SK-N-SH treated with all-trans-retinoic acid at 6 μM for 48 hours (cell line): ENCODE measurements at regions not wholly inside any gene's neighbourhood (a gene's known extent, or its start where the extent isn't known, plus 50 kb on each side); places are given as distances from the start of the nearest gene placed in this dataset.

Source experiments
- ATAC-seq: fragments of 200-7000 bp; cut with Tn5 transposase; 3 replicates; pipeline ENCODE4 v1.9.1; 2020; ENCODE audit warnings: mild to moderate bottlenecking, moderate library complexity
- ARNTL ChIP-seq: fragments of 450-650 bp; formaldehyde crosslinking; IDR thresholded peaks from 2 replicates; pipeline ENCODE4 v1.5.0; 2020; ENCODE audit warnings: low read depth, mild to moderate bottlenecking, moderate library complexity, borderline replicate concordance
- BACH2 ChIP-seq: fragments of 250-450 bp; sonication (Bioruptor Pico); IDR thresholded peaks from 2 replicates; pipeline ENCODE4 v1.9.0; 2021; ENCODE audit warnings: mild to moderate bottlenecking, borderline replicate concordance
- CSDC2 ChIP-seq: fragments of 250-450 bp; sonication (Bioruptor Pico); IDR thresholded peaks from 2 replicates; pipeline ENCODE4 v1.5.0; 2020; ENCODE audit warnings: mild to moderate bottlenecking, moderate library complexity
- GLIS3 ChIP-seq: fragments of 250-450 bp; sonication (Bioruptor Pico); IDR thresholded peaks from 2 replicates; pipeline ENCODE4 v1.5.0; 2020; ENCODE audit warnings: mild to moderate bottlenecking, moderate library complexity
- ISL1 ChIP-seq: fragments of 250-450 bp; sonication (Bioruptor Pico); IDR thresholded peaks from 2 replicates; pipeline ENCODE4 v2.1.2; 2022; ENCODE audit warnings: mild to moderate bottlenecking, moderate library complexity
- OSR1 ChIP-seq: fragments of 250-450 bp; sonication (Bioruptor Pico); IDR thresholded peaks from 2 replicates; pipeline ENCODE4 v1.8.0; 2022; ENCODE audit warnings: moderate library complexity, mild to moderate bottlenecking, inconsistent platforms
- RARB ChIP-seq: fragments of 250-450 bp; sonication (Bioruptor Pico); IDR thresholded peaks from 2 replicates; pipeline ENCODE4 v1.8.0; 2021; ENCODE audit warnings: mild to moderate bottlenecking, moderate library complexity
- SNAI2 ChIP-seq: fragments of 250-450 bp; sonication (Bioruptor Pico); IDR thresholded peaks from 2 replicates; pipeline ENCODE4 v1.5.0; 2020; ENCODE audit warnings: mild to moderate bottlenecking, moderate library complexity
- TCF4 ChIP-seq: fragments of 250-450 bp; sonication (Bioruptor Pico); IDR thresholded peaks from 2 replicates; pipeline ENCODE4 v1.8.0; 2021; ENCODE audit warnings: mild to moderate bottlenecking, moderate library complexity, borderline replicate concordance
- TOX ChIP-seq: fragments of 250-450 bp; sonication (Bioruptor Pico); IDR thresholded peaks from 2 replicates; pipeline ENCODE4 v1.8.0; 2021; ENCODE audit warnings: mild to moderate bottlenecking, moderate library complexity, borderline replicate concordance
- ZC3H10 ChIP-seq: fragments of 250-450 bp; sonication (Bioruptor Pico); IDR thresholded peaks from 2 replicates; pipeline ENCODE4 v1.5.1; 2021; ENCODE audit warnings: mild to moderate bottlenecking, moderate library complexity
- ZFP3 ChIP-seq: fragments of 250-450 bp; sonication (Bioruptor Pico); IDR thresholded peaks from 2 replicates; pipeline ENCODE4 v1.5.0; 2020; ENCODE audit warnings: mild to moderate bottlenecking, moderate library complexity
- ZFP30 ChIP-seq: fragments of 450-650 bp; formaldehyde crosslinking; IDR thresholded peaks from 2 replicates; pipeline ENCODE4 v1.5.0; 2022; ENCODE audit warnings: mild to moderate bottlenecking, moderate library complexity
- ZNF565 ChIP-seq: fragments of 450-650 bp; formaldehyde crosslinking; conservative IDR thresholded peaks from 2 replicates; pipeline ENCODE4 v1.5.0; 2020; ENCODE audit warnings: low read depth, mild to moderate bottlenecking, moderate library complexity
- ZNF70 ChIP-seq: fragments of 450-650 bp; formaldehyde crosslinking; IDR thresholded peaks from 2 replicates; pipeline ENCODE4 v1.5.0; 2020; ENCODE audit warnings: mild to moderate bottlenecking, moderate library complexity
- TF ChIP-seq, protein P1 (sequence below): fragments of 250-450 bp; sonication (Bioruptor Pico); IDR thresholded peaks from 2 replicates; pipeline ENCODE4 v1.5.0; 2020; ENCODE audit warnings: mild to moderate bottlenecking, moderate library complexity
- TF ChIP-seq, protein P2 (sequence below): fragments of 250-450 bp; sonication (Bioruptor Pico); IDR thresholded peaks from 2 replicates; pipeline ENCODE4 v1.8.0; 2020; ENCODE audit warnings: mild to moderate bottlenecking, moderate library complexity, borderline replicate concordance
- TF ChIP-seq, protein P3 (sequence below): fragments of 250-450 bp; sonication (Bioruptor Pico); IDR thresholded peaks from 2 replicates; pipeline ENCODE4 v1.8.0; 2021; ENCODE audit warnings: low read depth, mild to moderate bottlenecking, moderate library complexity, borderline replicate concordance
- TF ChIP-seq, protein P4 (sequence below): fragments of 250-450 bp; sonication (Bioruptor Pico); IDR thresholded peaks from 2 replicates; pipeline ENCODE4 v1.5.1; 2021; ENCODE audit warnings: mild to moderate bottlenecking, moderate library complexity

DNA sequence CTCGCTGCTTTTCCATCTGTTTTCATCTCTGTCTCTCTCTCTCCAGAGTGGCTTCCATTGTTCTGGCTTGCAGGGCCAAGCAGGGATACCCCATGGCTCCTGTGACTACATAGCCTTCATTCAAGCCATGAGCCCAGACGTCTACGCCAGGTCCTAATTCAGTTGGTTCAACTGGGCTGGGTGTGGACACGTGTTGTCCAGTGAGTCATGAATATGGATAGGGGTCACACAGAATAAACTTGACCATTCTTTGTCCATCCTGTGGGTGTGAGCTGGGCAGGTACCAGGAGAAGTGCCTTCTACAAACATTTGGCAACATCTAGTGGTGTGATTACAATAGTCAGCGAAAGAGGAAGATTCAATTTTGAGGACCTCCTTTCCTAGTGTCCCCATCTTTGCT is 96.9 kb upstream of the ARMC2 start:
- TF ChIP-seq TOX (CRISPR knock-in tag): no peak
- TF ChIP-seq SNAI2 (CRISPR knock-in tag): no peak
- TF ChIP-seq ZNF70 (CRISPR knock-in tag): no peak
- TF ChIP-seq RARB (CRISPR knock-in tag): no peak
- TF ChIP-seq, all 23 proteins: peak for 0
- no peak for ATAC-seq

DNA sequence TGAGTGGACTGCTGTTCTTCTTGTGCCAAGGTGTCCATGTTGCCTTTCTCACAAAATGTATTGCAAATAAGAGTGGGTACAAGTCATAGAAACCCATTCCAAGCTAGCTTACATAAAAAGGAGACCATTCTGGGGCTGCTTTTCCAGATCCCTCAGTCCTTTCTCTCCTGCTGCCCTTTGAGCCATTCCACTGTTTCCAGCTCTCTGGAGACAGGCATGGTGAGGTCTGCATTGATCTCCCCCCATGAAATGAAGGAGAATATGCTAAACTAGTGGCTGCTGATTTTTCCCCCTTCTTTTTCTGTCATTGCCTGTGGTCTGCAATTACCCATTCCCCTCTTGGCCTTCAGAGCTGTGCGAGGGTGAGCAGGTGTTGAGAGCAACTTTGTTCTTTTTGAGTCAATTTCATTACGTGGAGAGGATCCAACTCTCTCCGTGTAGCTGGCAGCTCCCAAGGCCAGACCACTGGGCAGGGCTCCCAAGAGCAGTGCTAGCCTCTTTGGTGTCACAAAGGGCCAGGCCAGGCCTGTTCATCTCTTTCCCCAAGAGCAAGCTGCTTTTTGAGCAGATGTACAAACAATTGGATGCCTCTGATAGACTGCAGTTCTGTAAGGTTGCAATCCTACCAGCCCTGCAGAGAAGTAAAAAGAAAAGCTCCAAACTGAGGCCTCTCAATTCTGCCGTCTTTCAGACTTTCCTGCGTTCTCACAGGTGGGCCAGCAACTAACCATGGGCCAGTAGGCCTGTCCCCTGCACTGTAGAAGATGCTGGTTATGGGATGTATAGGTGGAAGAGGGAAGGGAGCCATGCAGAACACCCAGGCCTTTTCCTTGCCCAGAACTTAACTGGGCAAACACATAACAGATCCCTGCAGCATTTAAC is 96.1 kb upstream of the ARMC2 start:
- no peak for ATAC-seq
- TF ChIP-seq, protein P1, sequence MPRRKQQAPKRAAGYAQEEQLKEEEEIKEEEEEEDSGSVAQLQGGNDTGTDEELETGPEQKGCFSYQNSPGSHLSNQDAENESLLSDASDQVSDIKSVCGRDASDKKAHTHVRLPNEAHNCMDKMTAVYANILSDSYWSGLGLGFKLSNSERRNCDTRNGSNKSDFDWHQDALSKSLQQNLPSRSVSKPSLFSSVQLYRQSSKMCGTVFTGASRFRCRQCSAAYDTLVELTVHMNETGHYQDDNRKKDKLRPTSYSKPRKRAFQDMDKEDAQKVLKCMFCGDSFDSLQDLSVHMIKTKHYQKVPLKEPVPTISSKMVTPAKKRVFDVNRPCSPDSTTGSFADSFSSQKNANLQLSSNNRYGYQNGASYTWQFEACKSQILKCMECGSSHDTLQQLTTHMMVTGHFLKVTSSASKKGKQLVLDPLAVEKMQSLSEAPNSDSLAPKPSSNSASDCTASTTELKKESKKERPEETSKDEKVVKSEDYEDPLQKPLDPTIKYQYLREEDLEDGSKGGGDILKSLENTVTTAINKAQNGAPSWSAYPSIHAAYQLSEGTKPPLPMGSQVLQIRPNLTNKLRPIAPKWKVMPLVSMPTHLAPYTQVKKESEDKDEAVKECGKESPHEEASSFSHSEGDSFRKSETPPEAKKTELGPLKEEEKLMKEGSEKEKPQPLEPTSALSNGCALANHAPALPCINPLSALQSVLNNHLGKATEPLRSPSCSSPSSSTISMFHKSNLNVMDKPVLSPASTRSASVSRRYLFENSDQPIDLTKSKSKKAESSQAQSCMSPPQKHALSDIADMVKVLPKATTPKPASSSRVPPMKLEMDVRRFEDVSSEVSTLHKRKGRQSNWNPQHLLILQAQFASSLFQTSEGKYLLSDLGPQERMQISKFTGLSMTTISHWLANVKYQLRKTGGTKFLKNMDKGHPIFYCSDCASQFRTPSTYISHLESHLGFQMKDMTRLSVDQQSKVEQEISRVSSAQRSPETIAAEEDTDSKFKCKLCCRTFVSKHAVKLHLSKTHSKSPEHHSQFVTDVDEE (CRISPR knock-in tag): no peak
- TF ChIP-seq OSR1 (CRISPR knock-in tag): no peak
- no peak for TF ChIP-seq CSDC2 (CRISPR knock-in tag)
- no peak for TF ChIP-seq ZC3H10 (CRISPR knock-in tag)
- TF ChIP-seq ZNF565 (CRISPR knock-in tag): no peak
- no peak for TF ChIP-seq GLIS3 (CRISPR knock-in tag)
- no peak for TF ChIP-seq TCF4 (CRISPR knock-in tag)
- no peak for TF ChIP-seq ISL1 (CRISPR knock-in tag)
- TF ChIP-seq, protein P2, sequence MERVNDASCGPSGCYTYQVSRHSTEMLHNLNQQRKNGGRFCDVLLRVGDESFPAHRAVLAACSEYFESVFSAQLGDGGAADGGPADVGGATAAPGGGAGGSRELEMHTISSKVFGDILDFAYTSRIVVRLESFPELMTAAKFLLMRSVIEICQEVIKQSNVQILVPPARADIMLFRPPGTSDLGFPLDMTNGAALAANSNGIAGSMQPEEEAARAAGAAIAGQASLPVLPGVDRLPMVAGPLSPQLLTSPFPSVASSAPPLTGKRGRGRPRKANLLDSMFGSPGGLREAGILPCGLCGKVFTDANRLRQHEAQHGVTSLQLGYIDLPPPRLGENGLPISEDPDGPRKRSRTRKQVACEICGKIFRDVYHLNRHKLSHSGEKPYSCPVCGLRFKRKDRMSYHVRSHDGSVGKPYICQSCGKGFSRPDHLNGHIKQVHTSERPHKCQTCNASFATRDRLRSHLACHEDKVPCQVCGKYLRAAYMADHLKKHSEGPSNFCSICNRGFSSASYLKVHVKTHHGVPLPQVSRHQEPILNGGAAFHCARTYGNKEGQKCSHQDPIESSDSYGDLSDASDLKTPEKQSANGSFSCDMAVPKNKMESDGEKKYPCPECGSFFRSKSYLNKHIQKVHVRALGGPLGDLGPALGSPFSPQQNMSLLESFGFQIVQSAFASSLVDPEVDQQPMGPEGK (CRISPR knock-in tag): no peak
- TF ChIP-seq ARNTL (CRISPR knock-in tag): no peak
- no peak for TF ChIP-seq ZNF70 (CRISPR knock-in tag)
- TF ChIP-seq BACH2: no peak
- TF ChIP-seq, protein P3, sequence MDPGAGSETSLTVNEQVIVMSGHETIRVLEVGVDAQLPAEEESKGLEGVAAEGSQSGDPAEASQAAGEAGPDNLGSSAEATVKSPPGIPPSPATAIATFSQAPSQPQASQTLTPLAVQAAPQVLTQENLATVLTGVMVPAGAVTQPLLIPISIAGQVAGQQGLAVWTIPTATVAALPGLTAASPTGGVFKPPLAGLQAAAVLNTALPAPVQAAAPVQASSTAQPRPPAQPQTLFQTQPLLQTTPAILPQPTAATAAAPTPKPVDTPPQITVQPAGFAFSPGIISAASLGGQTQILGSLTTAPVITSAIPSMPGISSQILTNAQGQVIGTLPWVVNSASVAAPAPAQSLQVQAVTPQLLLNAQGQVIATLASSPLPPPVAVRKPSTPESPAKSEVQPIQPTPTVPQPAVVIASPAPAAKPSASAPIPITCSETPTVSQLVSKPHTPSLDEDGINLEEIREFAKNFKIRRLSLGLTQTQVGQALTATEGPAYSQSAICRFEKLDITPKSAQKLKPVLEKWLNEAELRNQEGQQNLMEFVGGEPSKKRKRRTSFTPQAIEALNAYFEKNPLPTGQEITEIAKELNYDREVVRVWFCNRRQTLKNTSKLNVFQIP (CRISPR knock-in tag): no peak

DNA sequence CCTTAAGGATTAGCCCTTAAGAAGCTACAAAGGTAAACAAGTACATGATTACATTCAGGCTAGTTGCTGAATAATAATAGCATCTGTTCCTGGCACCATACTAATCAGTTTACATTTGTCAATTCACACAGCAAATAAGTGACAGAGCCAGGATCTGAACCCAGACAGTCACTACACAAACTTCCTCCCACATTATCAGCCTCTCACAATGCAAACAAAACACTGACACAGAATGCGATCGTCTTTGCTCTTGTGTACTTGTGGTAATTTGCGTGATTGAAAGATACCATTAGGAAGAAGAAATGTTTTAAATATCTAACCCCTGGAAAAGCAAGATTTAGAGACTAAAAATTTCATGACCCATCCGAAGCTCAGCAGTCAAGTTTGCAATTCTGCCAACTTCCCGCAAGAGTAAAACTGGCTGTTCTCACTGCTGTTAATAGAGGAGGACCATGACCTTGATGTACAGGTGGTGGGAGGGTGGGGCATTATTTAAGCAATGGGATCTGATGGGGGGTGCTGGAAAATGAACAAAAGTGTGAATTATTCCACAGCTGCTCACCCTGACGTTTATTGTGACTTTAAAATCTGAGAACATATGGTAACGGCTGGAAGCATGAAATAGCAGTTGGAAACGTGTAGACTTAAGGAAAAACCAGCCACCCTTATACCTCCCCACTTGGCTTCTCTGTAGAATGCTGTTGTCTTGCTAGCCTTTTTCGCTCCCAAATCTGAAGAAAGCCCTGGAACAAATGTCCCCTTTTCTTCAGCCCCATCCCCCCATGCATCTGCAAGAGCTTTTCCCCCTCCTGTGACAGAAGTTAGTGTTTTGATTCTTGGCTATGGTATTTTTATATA is 95.3 kb upstream of the ARMC2 start:
- TF ChIP-seq ZFP3 (no peak), CSDC2 (CRISPR knock-in tag) (no peak), OSR1 (CRISPR knock-in tag) (no peak), ZC3H10 (CRISPR knock-in tag) (no peak), ARNTL (CRISPR knock-in tag) (no peak), ZFP30 (CRISPR knock-in tag) (no peak)
- TF ChIP-seq, protein P4, sequence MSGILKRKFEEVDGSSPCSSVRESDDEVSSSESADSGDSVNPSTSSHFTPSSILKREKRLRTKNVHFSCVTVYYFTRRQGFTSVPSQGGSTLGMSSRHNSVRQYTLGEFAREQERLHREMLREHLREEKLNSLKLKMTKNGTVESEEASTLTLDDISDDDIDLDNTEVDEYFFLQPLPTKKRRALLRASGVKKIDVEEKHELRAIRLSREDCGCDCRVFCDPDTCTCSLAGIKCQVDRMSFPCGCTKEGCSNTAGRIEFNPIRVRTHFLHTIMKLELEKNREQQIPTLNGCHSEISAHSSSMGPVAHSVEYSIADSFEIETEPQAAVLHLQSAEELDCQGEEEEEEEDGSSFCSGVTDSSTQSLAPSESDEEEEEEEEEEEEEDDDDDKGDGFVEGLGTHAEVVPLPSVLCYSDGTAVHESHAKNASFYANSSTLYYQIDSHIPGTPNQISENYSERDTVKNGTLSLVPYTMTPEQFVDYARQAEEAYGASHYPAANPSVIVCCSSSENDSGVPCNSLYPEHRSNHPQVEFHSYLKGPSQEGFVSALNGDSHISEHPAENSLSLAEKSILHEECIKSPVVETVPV: no peak
- TF ChIP-seq, protein P3 (CRISPR knock-in tag): no peak
- no peak for ATAC-seq
